Ectodermal cell (in vitro differentiated cells): ENCODE measurements at regions not wholly inside any gene's neighbourhood (a gene's known extent, or its start where the extent isn't known, plus 50 kb on each side); places are given as distances from the start of the nearest gene placed in this dataset.

Experiments used
- H3K27ac ChIP-seq: 2 replicates; pipeline ENCODE4 v1.7.0; 2013; ENCODE audit warnings: mild to moderate bottlenecking, low read depth, low read length; ENCODE audit not compliant: insufficient read depth, poor library complexity, severe bottlenecking
- H3K27me3 ChIP-seq: 2 replicates; pipeline ENCODE4 v1.7.0; 2013; ENCODE audit warnings: mild to moderate bottlenecking, low read length; ENCODE audit not compliant: insufficient read depth, control insufficient read depth, poor library complexity, severe bottlenecking
- H3K36me3 ChIP-seq: one replicate; pipeline ENCODE4 v1.7.0; 2013; ENCODE audit warnings: low read length; ENCODE audit not compliant: control insufficient read depth, insufficient read depth
- H3K4me1 ChIP-seq: one replicate; pipeline ENCODE4 v1.7.0; 2013; ENCODE audit warnings: low read length; ENCODE audit not compliant: control insufficient read depth, insufficient read depth
- H3K4me3 ChIP-seq: 2 replicates; pipeline ENCODE4 v1.7.0; 2013; ENCODE audit warnings: low read depth, low read length, control low read depth; ENCODE audit not compliant: insufficient read depth
- H3K9me3 ChIP-seq: 2 replicates; pipeline ENCODE4 v1.7.0; 2013; ENCODE audit warnings: mild to moderate bottlenecking, low read length, moderate library complexity; ENCODE audit not compliant: control insufficient read depth
- WGBS, 2 experiments: methylation state at CpG; one replicate each; pipeline ENCODE4 v1.1.7; 2013; ENCODE audit warnings: missing lambda C conversion rate in 2 of 2; 5-methylcytosine and 5-hydroxymethylcytosine counted together

GRCh38 chr22:46067159-46068111, 82.9 kb upstream of the PPARA start:
- Histone ChIP-seq H3K27ac (no peak overlapping the region), H3K36me3 (no peaks in the 10 kb centered on the region), H3K9me3 (no peaks in the 10 kb centered on the region), H3K27me3 (peaks cover 98% of the 10 kb centered on the region), H3K4me1 (no peaks in the 10 kb centered on the region), H3K4me3 (no peak overlapping the region)
- 91 to 92% methylated on average over 18 of the region's 19 CpGs for WGBS, 2 experiments

- Histone ChIP-seq H3K4me3 (no peak overlapping the region), H3K27me3 (peaks cover 98% of the 10 kb centered on the region), H3K27ac (no peak overlapping the region), H3K36me3 (no peaks in the 10 kb centered on the region), H3K4me1 (no peaks in the 10 kb centered on the region), H3K9me3 (no peaks in the 10 kb centered on the region)
- 94 to 97% methylated on average over 2 of the region's 2 CpGs for WGBS, 2 experiments
Measured at GRCh38 chr22:46068181-46068592, 82.1 kb upstream of the PPARA start.

GRCh38 chr22:46068593-46069491, 81.5 kb upstream of the PPARA start:
- Histone ChIP-seq H3K9me3 (no peaks in the 10 kb centered on the region), H3K36me3 (no peaks in the 10 kb centered on the region), H3K27ac (no peak overlapping the region), H3K27me3 (peaks cover 98% of the 10 kb centered on the region), H3K4me1 (no peaks in the 10 kb centered on the region), H3K4me3 (no peak overlapping the region)
- 83 to 91% methylated on average over 10 to 14 of the region's 14 CpGs for WGBS, 2 experiments

- Histone ChIP-seq H3K27me3 (peaks cover 98% of the 10 kb centered on the region), H3K4me3 (no peak overlapping the region), H3K4me1 (no peaks in the 10 kb centered on the region), H3K9me3 (no peaks in the 10 kb centered on the region), H3K27ac (no peak overlapping the region), H3K36me3 (no peaks in the 10 kb centered on the region)
- 44% methylated on average over 24 of the region's 24 CpGs for WGBS, 2 experiments
Measured at GRCh38 chr22:46069521-46070214, 80.7 kb upstream of the PPARA start.

- H3K27ac ChIP-seq = no peak overlapping the region
- H3K4me3 ChIP-seq = peak overlapping the region; percentile 4
Measured at GRCh38 chr22:46070215-46070802, 80.0 kb upstream of the PPARA start.

GRCh38 chr22:46070803-46071450, 79.4 kb upstream of the PPARA start:
- Histone ChIP-seq H3K27me3 (peaks cover 97% of the 10 kb centered on the region), H3K36me3 (no peaks in the 10 kb centered on the region)

More at GRCh38 chr22:46070215-46070802, 80.0 kb upstream of the PPARA start:
- WGBS, 2 experiments = 2 to 3% methylated on average over 57 of the region's 57 CpGs
- H3K4me1 ChIP-seq = no peaks in the 10 kb centered on the region
- H3K27me3 ChIP-seq = peaks cover 98% of the 10 kb centered on the region
- no peaks in the 10 kb centered on the region for H3K9me3 ChIP-seq
- no peaks in the 10 kb centered on the region for H3K36me3 ChIP-seq

GRCh38 chr22:46071451-46072109, 78.7 kb upstream of the PPARA start:
- Histone ChIP-seq H3K36me3 (no peaks in the 10 kb centered on the region), H3K4me1 (no peaks in the 10 kb centered on the region), H3K4me3 (peak overlapping the region; percentile 31), H3K27ac (no peak overlapping the region), H3K9me3 (no peaks in the 10 kb centered on the region), H3K27me3 (peaks cover 94% of the 10 kb centered on the region)
- WGBS, 2 experiments = 1% methylated on average over 109 of the region's 109 CpGs

More at GRCh38 chr22:46070803-46071450, 79.4 kb upstream of the PPARA start:
- 0% methylated on average over 112 of the region's 112 CpGs for WGBS, 2 experiments
- Histone ChIP-seq H3K9me3 (no peaks in the 10 kb centered on the region), H3K27ac (no peak overlapping the region), H3K4me3 (peak overlapping the region; percentile 31), H3K4me1 (no peaks in the 10 kb centered on the region)

GRCh38 chr22:46072110-46072881, 78.0 kb upstream of the PPARA start:
- 6 to 7% methylated on average over 81 of the region's 81 CpGs for WGBS, 2 experiments
- Histone ChIP-seq H3K4me1 (no peaks in the 10 kb centered on the region), H3K27ac (no peak overlapping the region), H3K36me3 (no peaks in the 10 kb centered on the region), H3K4me3 (no peak overlapping the region), H3K27me3 (peaks cover 93% of the 10 kb centered on the region), H3K9me3 (no peaks in the 10 kb centered on the region)
